ENCODE measurements at regions not wholly inside any gene's neighbourhood (a gene's known extent, or its start where the extent isn't known, plus 50 kb on each side); places are given as distances from the start of the nearest gene placed in this dataset.

GRCh38 chrX:39871648-39872047, 226.1 kb downstream of the BCOR start:
- no peak for DNase-seq

GRCh38 chrX:39873117-39873516, 224.6 kb downstream of the BCOR start:
- DNase-seq: no peak

DNA sequence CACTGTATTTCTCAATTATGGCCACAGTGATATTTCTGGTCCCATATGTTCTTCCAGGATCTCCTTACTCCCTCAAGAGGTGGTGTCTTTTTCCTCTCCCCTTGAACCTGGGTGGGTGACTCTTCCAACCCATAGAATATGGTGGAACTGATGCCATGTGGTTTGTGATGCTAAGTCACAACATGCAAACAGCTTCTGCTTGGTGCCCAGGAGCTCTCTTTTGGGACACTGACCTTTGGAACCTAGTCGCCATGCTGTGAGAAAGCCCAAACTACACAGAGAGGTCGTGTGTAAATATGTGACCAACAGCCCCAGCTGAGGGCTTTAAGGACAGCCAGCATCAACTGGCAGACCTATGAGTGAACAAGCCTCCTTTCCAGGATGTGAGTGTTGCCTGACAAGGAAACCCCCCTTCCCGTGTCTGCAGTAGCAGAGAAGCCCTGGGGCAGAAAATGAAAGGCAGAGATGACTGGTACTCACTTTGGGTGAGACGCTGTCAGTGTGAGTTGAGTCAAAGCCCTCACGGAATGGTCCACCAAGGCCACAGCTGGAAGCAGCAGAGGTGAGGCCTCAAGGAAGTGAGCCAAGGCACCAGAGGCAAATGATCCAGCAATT, 223.4 kb downstream of the BCOR start:
- DNase-seq: no peak

GRCh38 chrX:39875834-39876628, 221.7 kb downstream of the BCOR start:
- DNase-seq: no peak

DNA sequence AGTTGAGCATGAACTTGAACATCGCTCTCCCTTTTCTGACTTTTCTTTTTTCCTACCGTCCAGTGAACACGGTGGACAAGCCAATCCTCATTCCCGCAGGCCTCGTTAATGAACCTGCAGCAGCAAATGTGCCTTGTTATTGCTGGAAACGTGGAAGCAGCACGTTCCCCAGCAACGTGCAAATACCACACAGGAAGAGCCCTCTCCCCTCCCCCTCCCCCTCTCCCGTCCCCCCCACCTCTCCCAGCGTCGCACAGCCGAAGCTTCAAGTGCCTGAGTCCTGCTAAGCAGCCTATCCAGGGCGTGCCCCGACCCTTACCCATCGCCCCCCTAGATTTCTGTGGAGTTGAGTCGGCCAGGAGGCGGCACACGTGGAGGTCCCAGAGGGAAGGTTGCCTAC, 219.9 kb downstream of the BCOR start:
- no peak for DNase-seq

GRCh38 chrX:39883666-39884065, 214.1 kb downstream of the BCOR start:
- DNase-seq: no peak

GRCh38 chrX:39886282-39886681, 211.5 kb downstream of the BCOR start:
- peak in 23 of 51 donors; percentile 1 to 51 (median 14) for DNase-seq

DNA sequence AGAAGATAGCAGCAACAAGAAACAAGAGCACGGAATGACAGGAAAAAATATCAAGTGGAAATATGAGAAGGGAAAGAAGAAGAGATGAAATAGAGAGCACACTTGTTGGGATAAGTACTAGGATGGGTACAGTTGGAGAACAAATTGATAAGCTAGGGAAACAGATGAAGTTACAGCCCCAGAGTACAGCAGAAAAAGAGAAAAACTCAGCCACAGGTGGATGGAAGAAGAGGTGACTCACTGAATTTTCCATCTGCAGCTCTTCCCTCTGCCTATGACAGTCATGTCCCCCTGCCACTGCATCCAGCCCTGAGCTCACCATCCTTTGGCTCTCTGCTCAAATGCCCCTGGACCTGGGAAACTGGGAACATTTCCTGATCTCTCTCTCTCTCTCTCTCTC, 209.0 kb downstream of the BCOR start:
- DNase-seq: no peak

DNA sequence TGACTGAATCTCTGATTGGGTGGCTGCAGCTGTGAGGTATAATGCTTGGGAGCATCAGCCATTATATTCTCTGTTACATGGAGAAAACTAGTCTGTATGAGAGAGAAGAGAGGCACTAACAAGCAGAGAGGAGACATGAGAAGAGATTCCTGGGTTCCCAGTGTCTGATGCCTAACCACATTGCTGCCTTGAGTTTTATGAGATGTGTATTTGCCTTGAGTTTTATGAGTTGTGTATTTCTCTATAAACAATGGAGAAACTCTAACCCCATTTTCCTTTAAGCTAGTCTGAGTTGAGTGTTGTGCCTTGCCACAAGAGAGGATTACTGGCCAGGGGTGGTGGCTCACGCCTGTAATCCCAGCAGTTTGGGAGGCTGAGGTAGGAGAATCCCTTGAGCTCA, 208.1 kb downstream of the BCOR start:
- DNase-seq: no peak

DNA sequence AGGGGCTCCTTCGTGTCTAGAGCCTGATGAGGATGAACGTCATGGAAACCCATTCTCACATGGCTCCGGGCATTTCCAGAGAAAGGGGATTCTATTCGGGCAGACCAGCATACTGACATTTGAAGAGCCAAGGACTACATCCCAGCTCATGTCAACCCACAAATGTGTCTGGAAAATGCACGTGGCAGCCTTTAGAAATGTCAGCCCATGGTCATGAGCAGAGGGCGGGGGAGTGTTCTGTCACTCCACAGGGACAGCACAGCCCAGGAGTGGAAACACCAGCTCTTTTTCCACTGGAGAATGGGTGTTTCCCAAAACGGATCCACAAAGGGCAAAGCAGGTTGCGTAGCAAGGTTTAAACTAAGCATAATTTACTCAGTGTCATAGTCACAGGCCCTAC, 207.0 kb downstream of the BCOR start:
- no peak for DNase-seq

GRCh38 chrX:39891781-39892180, 206.0 kb downstream of the BCOR start:
- no peak for DNase-seq

DNA sequence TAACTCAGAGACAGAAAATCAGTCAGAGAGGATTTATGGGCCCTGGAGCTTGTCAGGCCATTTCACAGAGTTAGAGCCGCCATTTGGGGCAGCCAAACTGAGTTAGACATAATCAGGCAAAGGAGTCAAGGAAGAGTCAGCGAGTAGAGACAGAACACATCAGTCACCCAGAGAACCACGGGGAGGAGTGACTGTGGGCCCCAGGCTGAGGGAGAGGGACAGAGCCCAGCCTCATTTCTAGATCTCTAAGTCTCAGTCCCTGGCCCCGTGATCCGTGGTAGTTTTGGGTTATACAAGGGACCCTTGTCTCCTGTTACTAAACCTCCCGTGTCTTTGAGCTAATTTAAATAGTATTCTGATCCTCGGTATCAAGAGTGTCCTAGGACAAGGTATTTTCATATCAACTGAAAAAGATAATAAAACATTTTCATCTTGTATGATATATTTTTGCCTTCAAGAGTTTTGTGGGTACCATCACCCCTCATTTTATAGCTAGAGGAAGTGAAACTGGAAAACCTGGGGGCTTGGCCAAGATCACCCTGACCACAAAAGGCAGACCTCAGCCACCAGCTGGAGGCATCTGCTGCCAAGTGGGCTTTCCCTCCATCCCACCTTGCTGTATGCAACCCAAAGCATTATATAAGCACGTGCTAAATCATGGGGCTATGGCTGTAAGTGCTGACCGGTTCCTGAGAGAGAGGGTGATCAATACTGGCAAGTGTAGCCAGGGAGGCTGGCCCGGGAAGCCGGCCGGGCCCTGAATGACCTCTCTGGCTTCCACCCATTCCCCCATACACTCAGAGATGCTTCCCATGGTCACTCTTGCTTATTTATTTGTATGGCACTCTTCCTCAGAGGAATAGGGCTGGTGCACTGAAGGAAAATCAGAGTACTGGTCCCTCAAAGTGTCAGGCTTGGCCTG, 204.1 kb downstream of the BCOR start:
- no peak for DNase-seq

GRCh38 chrX:39894683-39895082, 203.1 kb downstream of the BCOR start:
- DNase-seq: no peak

DNA sequence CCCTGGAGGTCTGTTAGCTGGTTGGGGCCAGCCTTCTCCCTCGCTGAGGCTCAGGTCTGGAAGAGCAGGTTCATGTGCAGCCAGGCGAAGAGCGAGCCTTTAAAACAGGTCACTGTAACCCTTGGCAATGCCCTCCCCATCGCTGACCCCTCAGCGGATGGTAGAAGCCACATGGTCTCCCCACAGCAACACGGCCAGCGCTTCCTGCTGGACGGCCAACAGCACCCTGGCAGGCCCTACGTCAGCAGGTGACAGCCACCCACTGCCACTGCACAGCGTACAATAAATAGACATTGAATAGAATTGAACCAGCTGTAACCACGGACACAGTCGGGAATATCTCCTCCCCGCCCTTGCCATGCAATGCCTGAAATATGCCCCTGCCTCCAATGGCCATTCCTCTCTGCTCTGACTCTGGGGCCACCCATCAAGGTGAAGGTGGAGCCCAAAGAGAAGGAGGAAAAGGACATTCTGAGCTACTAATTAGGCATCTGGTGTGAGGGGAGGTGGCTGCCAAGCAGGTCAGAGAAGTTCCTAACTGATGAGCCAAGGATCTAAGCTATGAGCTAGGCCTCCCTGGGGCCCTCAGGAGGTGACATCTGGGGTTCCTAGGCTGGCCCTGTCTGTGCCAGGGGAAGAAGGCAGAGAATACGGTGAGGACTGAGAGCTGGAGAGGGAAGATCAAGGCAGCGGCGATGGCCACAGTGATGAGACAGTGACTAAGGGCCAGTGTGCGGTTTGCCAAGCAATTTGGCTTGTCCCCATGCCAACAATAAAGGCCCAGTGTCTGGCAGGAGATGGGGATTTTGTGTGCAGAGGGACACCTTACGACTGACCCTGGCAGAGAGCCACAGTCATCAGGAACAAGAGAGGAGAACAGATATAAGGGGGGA, 202.3 kb downstream of the BCOR start:
- DNase-seq: peak in 2 of 51 donors; percentile 2 to 5

DNA sequence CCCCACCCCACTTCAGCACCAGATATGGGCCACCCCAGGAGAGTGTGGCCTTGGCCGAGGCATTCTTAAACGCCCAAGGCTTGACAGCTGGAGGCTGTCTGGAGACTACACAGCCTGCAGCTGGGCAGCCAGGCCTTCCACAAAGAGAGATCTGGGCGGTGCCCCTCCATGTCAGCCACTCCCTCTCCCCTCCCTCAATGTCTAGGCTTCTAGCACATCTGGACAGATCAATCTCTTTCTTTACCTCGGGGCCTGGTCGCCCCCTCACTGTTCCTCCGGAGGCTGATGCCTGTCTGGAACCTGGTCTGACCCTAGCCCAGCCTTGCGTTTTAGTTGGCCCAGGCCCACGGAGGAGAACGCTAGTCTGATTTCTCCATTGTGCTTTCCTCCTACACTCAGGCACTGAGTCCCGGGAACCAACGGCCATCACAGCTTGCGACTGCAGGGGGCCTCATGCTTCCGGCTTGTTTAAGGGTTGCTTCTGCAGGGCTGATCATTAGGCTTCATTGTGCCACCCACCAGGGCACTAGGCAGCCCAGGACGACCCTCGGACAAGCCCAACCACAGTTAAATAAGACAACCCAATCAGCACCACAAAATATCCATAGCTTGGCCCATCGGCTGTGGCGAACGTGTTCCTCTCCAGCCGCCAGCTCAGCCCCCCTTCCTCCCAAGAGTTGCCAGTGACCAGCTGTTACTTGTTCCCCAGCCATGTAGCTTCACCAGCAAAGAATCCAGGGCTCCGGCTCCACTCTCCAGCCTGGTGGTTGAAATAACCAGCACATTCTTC, 200.6 kb downstream of the BCOR start:
- DNase-seq: peak in 8 of 51 donors; percentile 1 to 18 (median 6)

DNA sequence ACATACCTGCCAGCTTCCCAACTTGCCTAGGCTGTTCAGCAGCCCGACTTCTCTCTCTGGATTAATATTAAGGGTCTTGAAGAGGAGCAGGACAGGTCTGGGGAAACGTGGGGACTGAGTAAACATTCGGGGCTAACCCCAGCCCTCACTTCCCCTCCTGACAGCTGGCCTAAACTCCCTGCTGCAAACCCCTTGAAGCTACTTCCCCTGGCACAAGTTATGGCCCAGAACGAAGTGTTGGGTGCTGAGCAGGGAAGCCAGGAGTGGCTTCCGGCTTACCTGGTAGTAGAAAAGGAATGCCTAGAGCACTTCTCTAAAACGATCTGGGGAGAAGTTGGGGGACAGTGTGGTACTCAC, 200.0 kb downstream of the BCOR start:
- DNase-seq: no peak

DNA sequence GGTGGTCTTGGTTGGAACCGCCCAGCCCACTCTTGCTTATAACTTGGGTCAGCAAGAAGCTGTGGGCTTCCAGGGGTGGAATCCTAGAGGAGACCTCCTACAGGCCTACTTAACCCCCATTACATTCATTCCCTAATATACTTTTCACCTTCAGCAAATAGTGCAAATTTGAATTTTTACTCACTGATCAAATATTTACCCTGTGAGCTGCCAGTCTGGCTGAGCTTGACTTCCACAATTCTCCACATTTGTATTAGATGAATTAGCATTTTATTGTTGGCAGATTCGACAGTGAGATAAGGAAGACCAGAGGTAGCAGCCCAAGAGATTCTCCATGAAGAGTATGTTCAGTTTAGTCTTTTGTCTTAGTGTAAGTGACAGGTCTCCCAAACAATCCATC, 199.6 kb downstream of the BCOR start:
- no peak for DNase-seq

- no peak for DNase-seq
Observed at GRCh38 chrX:39899059-39899458, 198.7 kb downstream of the BCOR start.

GRCh38 chrX:39899856-39900776, 197.6 kb downstream of the BCOR start:
- DNase-seq: peak in 1 of 51 donors; percentile 4
